NT2/D1 (cell line): ENCODE measurements at regions not wholly inside any gene's neighbourhood (a gene's known extent, or its start where the extent isn't known, plus 50 kb on each side); places are given as distances from the start of the nearest gene placed in this dataset.

Experiments
- DNase-seq: peaks from one replicate; pipeline ENCODE4 v3.0.0-alpha.2; 2011; ENCODE audit warnings: low read depth, low spot score
- H3K27me3 ChIP-seq: 2 replicates; pipeline ENCODE4 v1.6.0; 2011; ENCODE audit warnings: mild to moderate bottlenecking; ENCODE audit not compliant: insufficient read length, insufficient read depth
- H3K36me3 ChIP-seq: 2 replicates; pipeline ENCODE4 v1.6.1; 2011; ENCODE audit warnings: mild to moderate bottlenecking, low read length, mixed read lengths; ENCODE audit not compliant: insufficient read depth, insufficient read length
- H3K4me1 ChIP-seq: 2 replicates; pipeline ENCODE4 v1.5.1; 2011; ENCODE audit not compliant: insufficient read depth, insufficient read length
- H3K4me3 ChIP-seq: 2 replicates; pipeline ENCODE4 v1.5.1; 2011; ENCODE audit warnings: low read depth; ENCODE audit not compliant: insufficient read length
- H3K9ac ChIP-seq: 2 replicates; pipeline ENCODE4 v1.6.0; 2011; ENCODE audit warnings: low read depth; ENCODE audit not compliant: insufficient read length
- H3K9me3 ChIP-seq: 2 replicates; pipeline ENCODE4 v1.5.1; 2011; ENCODE audit warnings: mild to moderate bottlenecking, low read length; ENCODE audit not compliant: insufficient read depth
- SUZ12 ChIP-seq: IDR thresholded peaks from 2 replicates; pipeline ENCODE4 v1.6.1; 2011; ENCODE audit not compliant: insufficient read length, insufficient read depth; ENCODE audit errors: extremely low read depth
- YY1 ChIP-seq: IDR thresholded peaks from 2 replicates; pipeline ENCODE4 v1.6.1; 2011; ENCODE audit not compliant: insufficient read length, insufficient read depth
- ZNF274 ChIP-seq: IDR thresholded peaks from 2 replicates; pipeline ENCODE4 v1.6.1; 2011; ENCODE audit warnings: mild to moderate bottlenecking, low read depth, low read length

- Histone ChIP-seq H3K9me3 (no peaks in the 10 kb centered on the region), H3K36me3 (no peaks in the 10 kb centered on the region), H3K4me3 (no peak overlapping the region), H3K9ac (no peak overlapping the region), H3K27me3 (no peaks in the 10 kb centered on the region), H3K4me1 (peaks cover 8% of the 10 kb centered on the region)
- DNase-seq: no peak
- no peak for TF ChIP-seq SUZ12
- no peak for TF ChIP-seq ZNF274
- TF ChIP-seq YY1: no peak
Observed at GRCh38 chr18:59047321-59048047, 92.2 kb upstream of the SEC11C start.

- no peak for DNase-seq
- peaks cover 8% of the 10 kb centered on the region for H3K4me1 ChIP-seq
- H3K36me3 ChIP-seq: no peaks in the 10 kb centered on the region
- H3K4me3 ChIP-seq: no peak overlapping the region
- H3K9ac ChIP-seq: no peak overlapping the region
- no peaks in the 10 kb centered on the region for H3K27me3 ChIP-seq
- TF ChIP-seq ZNF274 (no peak), SUZ12 (no peak), YY1 (no peak)
- no peaks in the 10 kb centered on the region for H3K9me3 ChIP-seq
Observed at GRCh38 chr18:59048048-59048363, 91.7 kb upstream of the SEC11C start.

GRCh38 chr18:59048378-59048777, 91.3 kb upstream of the SEC11C start:
- no peak overlapping the region for H3K4me3 ChIP-seq
- no peaks in the 10 kb centered on the region for H3K27me3 ChIP-seq
- TF ChIP-seq SUZ12: no peak
- TF ChIP-seq YY1: no peak
- no peak for TF ChIP-seq ZNF274
- H3K9me3 ChIP-seq: no peaks in the 10 kb centered on the region
- H3K9ac ChIP-seq: no peak overlapping the region
- peaks cover 8% of the 10 kb centered on the region for H3K4me1 ChIP-seq
- DNase-seq: peak; percentile 28
- H3K36me3 ChIP-seq: no peaks in the 10 kb centered on the region

- TF ChIP-seq ZNF274: no peak
- no peak for TF ChIP-seq SUZ12
- TF ChIP-seq YY1: no peak
- H3K4me1 ChIP-seq: peaks cover 8% of the 10 kb centered on the region
- no peak for DNase-seq
- no peaks in the 10 kb centered on the region for H3K36me3 ChIP-seq
- H3K9me3 ChIP-seq: no peaks in the 10 kb centered on the region
- H3K4me3 ChIP-seq: no peak overlapping the region
- H3K9ac ChIP-seq: no peak overlapping the region
- no peaks in the 10 kb centered on the region for H3K27me3 ChIP-seq
Observed at GRCh38 chr18:59049721-59050660, 89.7 kb upstream of the SEC11C start.

GRCh38 chr18:59050661-59051057, 89.0 kb upstream of the SEC11C start:
- no peaks in the 10 kb centered on the region for H3K9me3 ChIP-seq
- H3K9ac ChIP-seq: no peak overlapping the region
- H3K4me1 ChIP-seq: peaks cover 8% of the 10 kb centered on the region
- no peak for DNase-seq
- no peaks in the 10 kb centered on the region for H3K36me3 ChIP-seq
- no peaks in the 10 kb centered on the region for H3K27me3 ChIP-seq
- no peak for TF ChIP-seq SUZ12
- no peak for TF ChIP-seq ZNF274
- TF ChIP-seq YY1: no peak
- H3K4me3 ChIP-seq: no peak overlapping the region

- DNase-seq: no peak
- Histone ChIP-seq H3K27me3 (no peaks in the 10 kb centered on the region), H3K9ac (no peak overlapping the region), H3K4me1 (peaks cover 8% of the 10 kb centered on the region), H3K4me3 (no peak overlapping the region), H3K36me3 (no peaks in the 10 kb centered on the region), H3K9me3 (no peaks in the 10 kb centered on the region)
- TF ChIP-seq ZNF274 (no peak), SUZ12 (no peak), YY1 (no peak)
Observed at GRCh38 chr18:59051470-59052165, 88.1 kb upstream of the SEC11C start.
